HS-27A (cell line): ENCODE measurements at regions not wholly inside any gene's neighbourhood (a gene's known extent, or its start where the extent isn't known, plus 50 kb on each side); places are given as distances from the start of the nearest gene placed in this dataset.
"Not testable (repeated sequence)": the region's sequence is repeated elsewhere in the genome, so short reads cannot be mapped to it uniquely, and the experiment has no call there.

ENCODE experiments used
- DNase-seq: peaks from one replicate; pipeline ENCODE4 v3.0.0-alpha.2; 2012; ENCODE audit warnings: low read depth, missing footprints

- DNase-seq: no peak
These were observed 626.1 kb downstream of the COL12A1 start for GRCh38 chr6:74579794-74580193.

- no peak for DNase-seq
These were observed 626.8 kb downstream of the COL12A1 start for GRCh38 chr6:74579047-74579446.

GRCh38 chr6:74578339-74578738, 627.5 kb downstream of the COL12A1 start:
- no peak for DNase-seq

- DNase-seq: no peak
These were observed 628.2 kb downstream of the COL12A1 start for GRCh38 chr6:74577619-74578018.

GRCh38 chr6:74574794-74575193, 631.1 kb downstream of the COL12A1 start:
- DNase-seq: no peak

- no peak for DNase-seq
These were observed 632.2 kb downstream of the COL12A1 start for GRCh38 chr6:74573613-74574012.

GRCh38 chr6:74570044-74570443, 635.8 kb downstream of the COL12A1 start:
- DNase-seq: no peak

- no peak for DNase-seq
These were observed 637.0 kb downstream of the COL12A1 start for GRCh38 chr6:74568861-74569260.

- DNase-seq: not testable (repeated sequence)
These were observed 637.9 kb downstream of the COL12A1 start for GRCh38 chr6:74567923-74568290.

GRCh38 chr6:74567281-74567922, 638.5 kb downstream of the COL12A1 start:
- DNase-seq: no peak

GRCh38 chr6:74557236-74557635, 648.6 kb downstream of the COL12A1 start:
- no peak for DNase-seq

- DNase-seq: no peak
These were observed 651.8 kb downstream of the COL12A1 start for GRCh38 chr6:74554041-74554440.

- DNase-seq: no peak
These were observed 654.0 kb downstream of the COL12A1 start for GRCh38 chr6:74551896-74552295.

- DNase-seq: no peak
These were observed 655.0 kb downstream of the COL12A1 start for GRCh38 chr6:74550821-74551220.

GRCh38 chr6:74549746-74550145, 656.1 kb downstream of the COL12A1 start:
- DNase-seq: no peak

GRCh38 chr6:74534465-74535211, 671.2 kb downstream of the COL12A1 start:
- no peak for DNase-seq

GRCh38 chr6:74519163-74519562, 686.7 kb downstream of the COL12A1 start:
- DNase-seq: no peak

- DNase-seq: no peak
These were observed 687.8 kb downstream of the COL12A1 start for GRCh38 chr6:74518035-74518434.

GRCh38 chr6:74510878-74511277, 695.0 kb downstream of the COL12A1 start:
- DNase-seq: no peak

GRCh38 chr6:74507649-74508048, 698.2 kb downstream of the COL12A1 start:
- no peak for DNase-seq

GRCh38 chr6:74505391-74505790, 700.5 kb downstream of the COL12A1 start:
- DNase-seq: no peak

- no peak for DNase-seq
These were observed 700.9 kb downstream of the COL12A1 start for GRCh38 chr6:74504941-74505340.

- no peak for DNase-seq
These were observed 713.3 kb downstream of the COL12A1 start for GRCh38 chr6:74492587-74492986.

- DNase-seq: no peak
These were observed 713.9 kb downstream of the COL12A1 start for GRCh38 chr6:74491844-74492374.
